GM23338 (cell line): ENCODE measurements at regions not wholly inside any gene's neighbourhood (a gene's known extent, or its start where the extent isn't known, plus 50 kb on each side); places are given as distances from the start of the nearest gene placed in this dataset.

Experiments
- ATAC-seq: fragments of 200-7000 bp; cut with Tn5 transposase; 3 replicates; pipeline ENCODE4 v1.9.1; 2020
- DNase-seq: peaks from one replicate; pipeline ENCODE4 v3.0.0-alpha.2; 2015; ENCODE audit warnings: low spot score
- H2AFZ ChIP-seq: fragments of 200-600 bp; sonication (generic); 2 replicates; pipeline ENCODE4 v1.8.0; 2016; ENCODE audit warnings: antibody characterized with exemption, mild to moderate bottlenecking, moderate library complexity
- H3F3A ChIP-seq: fragments of 200-600 bp; sonication (generic); replicated peaks from 2 replicates; pipeline ENCODE4 v1.8.0; 2017; ENCODE audit warnings: antibody characterized with exemption, mixed run types, low read depth
- H3K27ac ChIP-seq: fragments of 200-600 bp; sonication (generic); 2 replicates; pipeline ENCODE4 v1.6.1; 2016; ENCODE audit warnings: low read depth
- H3K27me3 ChIP-seq: fragments of 200-600 bp; sonication (generic); 2 replicates; pipeline ENCODE4 v1.8.0; 2016; ENCODE audit warnings: mild to moderate bottlenecking, mixed run types, moderate library complexity; ENCODE audit not compliant: insufficient read depth
- H3K36me3 ChIP-seq: fragments of 200-600 bp; sonication (generic); 2 replicates; pipeline ENCODE4 v1.8.0; 2016; ENCODE audit warnings: mild to moderate bottlenecking; ENCODE audit not compliant: insufficient read depth
- H3K4me1 ChIP-seq: fragments of 200-600 bp; sonication (generic); 2 replicates; pipeline ENCODE4 v1.8.0; 2016; ENCODE audit warnings: mild to moderate bottlenecking, moderate library complexity; ENCODE audit not compliant: insufficient read depth
- H3K4me2 ChIP-seq: fragments of 200-600 bp; sonication (generic); 2 replicates; pipeline ENCODE4 v1.7.1; 2017; ENCODE audit warnings: mixed run types
- H3K4me3 ChIP-seq: fragments of 200-600 bp; sonication (generic); 2 replicates; pipeline ENCODE4 v1.6.1; 2016; ENCODE audit warnings: mixed run types
- H3K79me2 ChIP-seq: fragments of 200-600 bp; sonication (generic); replicated peaks from 2 replicates; pipeline ENCODE4 v1.8.0; 2017; ENCODE audit warnings: mild to moderate bottlenecking; ENCODE audit not compliant: insufficient read depth
- H3K9me2 ChIP-seq: fragments of 200-600 bp; sonication (generic); 2 replicates; pipeline ENCODE4 v1.8.0; 2017; ENCODE audit not compliant: insufficient read depth
- H4K20me1 ChIP-seq: fragments of 200-600 bp; sonication (generic); replicated peaks from 2 replicates; pipeline ENCODE4 v1.8.0; 2017; ENCODE audit warnings: mild to moderate bottlenecking; ENCODE audit not compliant: insufficient read depth
- H3K27ac Mint-ChIP-seq: 2 replicates; pipeline ENCODE4 v1.8.0; 2020; ENCODE audit warnings: inconsistent platforms, mild to moderate bottlenecking, moderate library complexity, mixed read lengths
- H3K27me3 Mint-ChIP-seq: 3 replicates; pipeline ENCODE4 v1.8.0; 2022; ENCODE audit warnings: low read depth, mild to moderate bottlenecking, moderate library complexity, mixed read lengths, inconsistent platforms; ENCODE audit not compliant: insufficient read depth, poor library complexity
- H3K36me3 Mint-ChIP-seq: 3 replicates; pipeline ENCODE4 v1.8.0; 2021; ENCODE audit warnings: low read depth, mild to moderate bottlenecking, inconsistent platforms, moderate library complexity, mixed read lengths
- H3K4me1 Mint-ChIP-seq: 3 replicates; pipeline ENCODE4 v1.8.0; 2020; ENCODE audit warnings: mild to moderate bottlenecking, inconsistent platforms, mixed read lengths
- H3K4me3 Mint-ChIP-seq: 3 replicates; pipeline ENCODE4 v1.8.0; 2021; ENCODE audit warnings: moderate library complexity, mild to moderate bottlenecking, inconsistent platforms, mixed read lengths
- H3K9me3 Mint-ChIP-seq: 3 replicates; pipeline ENCODE4 v1.8.0; 2020; ENCODE audit warnings: moderate library complexity, mild to moderate bottlenecking, inconsistent platforms, mixed read lengths
- CREB1 ChIP-seq: fragments of 250-450 bp; sonication (Bioruptor Pico); IDR thresholded peaks from 2 replicates; pipeline ENCODE4 v1.5.0; 2020; ENCODE audit warnings: low read depth, mild to moderate bottlenecking, moderate library complexity
- EZH2 ChIP-seq: fragments of 200-600 bp; sonication (generic); IDR thresholded peaks from one replicate; pipeline ENCODE4 v1.8.0; 2017; ENCODE audit warnings: antibody characterized with exemption, mild to moderate bottlenecking, low read depth; ENCODE audit not compliant: unreplicated experiment
- EZH2phosphoT487 ChIP-seq: fragments of 200-600 bp; sonication (generic); IDR thresholded peaks from one replicate; pipeline ENCODE4 v1.8.1; 2018; ENCODE audit warnings: antibody characterized with exemption; ENCODE audit not compliant: unreplicated experiment
- JUNB ChIP-seq: IDR thresholded peaks from one replicate; pipeline ENCODE4 v1.6.1; 2016; ENCODE audit warnings: antibody characterized with exemption; ENCODE audit not compliant: unreplicated experiment
- NANOG ChIP-seq: IDR thresholded peaks from 2 replicates; pipeline ENCODE4 v1.6.1; 2016; ENCODE audit warnings: antibody characterized with exemption, borderline replicate concordance
- POLR2AphosphoS5 ChIP-seq: IDR thresholded peaks from 2 replicates; pipeline ENCODE4 v1.6.1; 2016; ENCODE audit warnings: antibody characterized with exemption, low read depth
- STAT1 ChIP-seq: IDR thresholded peaks from one replicate; pipeline ENCODE4 v1.6.1; 2016; ENCODE audit warnings: antibody characterized with exemption; ENCODE audit not compliant: unreplicated experiment
- ZNF114 ChIP-seq: fragments of 250-450 bp; sonication (Bioruptor Pico); IDR thresholded peaks from 2 replicates; pipeline ENCODE4 v1.5.0; 2020; ENCODE audit warnings: mild to moderate bottlenecking, moderate library complexity
- ZNF331 ChIP-seq: fragments of 250-450 bp; sonication (Bioruptor Pico); IDR thresholded peaks from 2 replicates; pipeline ENCODE4 v1.5.0; 2020; ENCODE audit warnings: low read depth, mild to moderate bottlenecking, moderate library complexity
- TF ChIP-seq, protein P1 (sequence below): fragments of 250-450 bp; sonication (Bioruptor Pico); IDR thresholded peaks from 2 replicates; pipeline ENCODE4 v1.5.0; 2020; ENCODE audit warnings: mild to moderate bottlenecking, moderate library complexity
- TF ChIP-seq, protein P2 (sequence below): IDR thresholded peaks from 2 replicates; pipeline ENCODE4 v1.6.1; 2016; ENCODE audit warnings: antibody characterized with exemption
- TF ChIP-seq, protein P3 (sequence below): IDR thresholded peaks from one replicate; pipeline ENCODE4 v1.6.1; 2018; ENCODE audit warnings: antibody characterized with exemption; ENCODE audit not compliant: unreplicated experiment

DNA sequence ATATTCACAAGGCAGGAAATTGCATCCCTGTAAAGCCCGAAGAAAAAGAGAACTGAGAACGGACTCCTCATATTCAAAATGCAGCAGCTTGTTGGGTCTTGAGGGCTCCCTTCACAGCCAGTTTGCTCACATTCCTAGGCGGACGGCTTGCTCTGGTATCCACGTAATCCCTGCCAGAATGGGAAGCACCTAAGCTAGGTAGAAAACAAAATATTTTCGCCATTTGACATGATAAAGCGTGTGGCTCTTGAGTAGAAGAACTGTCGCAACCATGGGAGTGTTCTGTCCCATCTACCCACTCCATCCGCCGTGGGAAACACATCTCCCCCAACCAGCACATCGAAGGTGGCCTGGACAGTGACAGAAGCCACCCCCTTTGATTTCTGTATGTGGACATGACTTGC is 183.1 kb downstream of the GAS1 start:
- no peak overlapping the region for H3K27ac ChIP-seq
- DNase-seq (no peak), ATAC-seq (no peak)
- no peak overlapping the region for H3K4me3 ChIP-seq
- no peaks in the 10 kb centered on the region for H3K9me2 ChIP-seq
- H3K27me3 ChIP-seq = no peaks in the 10 kb centered on the region
- H2AFZ ChIP-seq = no peak overlapping the region
- H3K36me3 ChIP-seq = no peaks in the 10 kb centered on the region
- Mint-ChIP-seq H3K4me1 (peaks cover 9% of the 10 kb centered on the region; the same call in 2 of the 3 replicates), H3K9me3 (no peaks in the 10 kb centered on the region), H3K27me3 (peaks cover 5% of the 10 kb centered on the region), H3K36me3 (no peaks in the 10 kb centered on the region), H3K27ac (no peak overlapping the region), H3K4me3 (no peak overlapping the region)
- H3K79me2 ChIP-seq = no peaks in the 10 kb centered on the region
- no peaks in the 10 kb centered on the region for H4K20me1 ChIP-seq
- no peak for TF ChIP-seq NANOG
- TF ChIP-seq EZH2phosphoT487 = no peak
- TF ChIP-seq ZNF331 (CRISPR knock-in tag) = no peak
- no peak for TF ChIP-seq ZNF114 (CRISPR knock-in tag)
- H3F3A ChIP-seq = no peaks in the 10 kb centered on the region
- no peak overlapping the region for H3K4me2 ChIP-seq
- no peaks in the 10 kb centered on the region for H3K4me1 ChIP-seq

DNA sequence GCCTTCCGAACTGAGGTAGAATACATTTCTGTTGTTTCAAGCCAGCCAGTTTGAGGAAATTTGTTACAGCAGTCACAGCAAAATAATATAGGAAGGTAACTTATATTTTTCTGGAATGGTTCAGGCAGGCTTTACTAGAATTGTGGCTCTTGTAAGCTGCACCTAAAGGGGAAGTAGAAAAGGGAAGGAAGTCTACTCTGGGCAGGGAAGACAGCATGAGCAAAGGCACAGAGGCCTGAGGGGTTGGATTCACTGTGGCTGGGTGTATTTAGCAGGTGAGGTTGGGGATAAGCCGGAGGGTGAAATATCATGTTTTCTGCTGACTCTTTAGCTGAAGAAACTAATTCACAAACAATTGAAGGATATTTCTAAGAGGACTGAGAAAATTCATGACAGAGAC is 183.5 kb downstream of the GAS1 start:
- H3K9me3 Mint-ChIP-seq = no peaks in the 10 kb centered on the region
- no peak for DNase-seq
- H3K4me1 ChIP-seq = no peaks in the 10 kb centered on the region
- H3K9me2 ChIP-seq = no peaks in the 10 kb centered on the region
- no peaks in the 10 kb centered on the region for H3K36me3 ChIP-seq
- no peaks in the 10 kb centered on the region for H4K20me1 ChIP-seq
- ATAC-seq = no peak
- H3K4me1 Mint-ChIP-seq = peaks cover 10% of the 10 kb centered on the region; the same call in 2 of the 3 replicates
- H3K4me3 Mint-ChIP-seq = no peak overlapping the region
- no peaks in the 10 kb centered on the region for H3K79me2 ChIP-seq
- H3K4me3 ChIP-seq = no peak overlapping the region
- no peaks in the 10 kb centered on the region for H3K36me3 Mint-ChIP-seq
- H3K27ac ChIP-seq = no peak overlapping the region
- no peak overlapping the region for H3K4me2 ChIP-seq
- no peak overlapping the region for H3K27ac Mint-ChIP-seq
- no peaks in the 10 kb centered on the region for H3K27me3 ChIP-seq
- H3K27me3 Mint-ChIP-seq = peaks cover 7% of the 10 kb centered on the region
- no peak overlapping the region for H2AFZ ChIP-seq
- H3F3A ChIP-seq = no peaks in the 10 kb centered on the region
- no peak for TF ChIP-seq JUNB
- no peak for TF ChIP-seq EZH2
- TF ChIP-seq, protein P1, sequence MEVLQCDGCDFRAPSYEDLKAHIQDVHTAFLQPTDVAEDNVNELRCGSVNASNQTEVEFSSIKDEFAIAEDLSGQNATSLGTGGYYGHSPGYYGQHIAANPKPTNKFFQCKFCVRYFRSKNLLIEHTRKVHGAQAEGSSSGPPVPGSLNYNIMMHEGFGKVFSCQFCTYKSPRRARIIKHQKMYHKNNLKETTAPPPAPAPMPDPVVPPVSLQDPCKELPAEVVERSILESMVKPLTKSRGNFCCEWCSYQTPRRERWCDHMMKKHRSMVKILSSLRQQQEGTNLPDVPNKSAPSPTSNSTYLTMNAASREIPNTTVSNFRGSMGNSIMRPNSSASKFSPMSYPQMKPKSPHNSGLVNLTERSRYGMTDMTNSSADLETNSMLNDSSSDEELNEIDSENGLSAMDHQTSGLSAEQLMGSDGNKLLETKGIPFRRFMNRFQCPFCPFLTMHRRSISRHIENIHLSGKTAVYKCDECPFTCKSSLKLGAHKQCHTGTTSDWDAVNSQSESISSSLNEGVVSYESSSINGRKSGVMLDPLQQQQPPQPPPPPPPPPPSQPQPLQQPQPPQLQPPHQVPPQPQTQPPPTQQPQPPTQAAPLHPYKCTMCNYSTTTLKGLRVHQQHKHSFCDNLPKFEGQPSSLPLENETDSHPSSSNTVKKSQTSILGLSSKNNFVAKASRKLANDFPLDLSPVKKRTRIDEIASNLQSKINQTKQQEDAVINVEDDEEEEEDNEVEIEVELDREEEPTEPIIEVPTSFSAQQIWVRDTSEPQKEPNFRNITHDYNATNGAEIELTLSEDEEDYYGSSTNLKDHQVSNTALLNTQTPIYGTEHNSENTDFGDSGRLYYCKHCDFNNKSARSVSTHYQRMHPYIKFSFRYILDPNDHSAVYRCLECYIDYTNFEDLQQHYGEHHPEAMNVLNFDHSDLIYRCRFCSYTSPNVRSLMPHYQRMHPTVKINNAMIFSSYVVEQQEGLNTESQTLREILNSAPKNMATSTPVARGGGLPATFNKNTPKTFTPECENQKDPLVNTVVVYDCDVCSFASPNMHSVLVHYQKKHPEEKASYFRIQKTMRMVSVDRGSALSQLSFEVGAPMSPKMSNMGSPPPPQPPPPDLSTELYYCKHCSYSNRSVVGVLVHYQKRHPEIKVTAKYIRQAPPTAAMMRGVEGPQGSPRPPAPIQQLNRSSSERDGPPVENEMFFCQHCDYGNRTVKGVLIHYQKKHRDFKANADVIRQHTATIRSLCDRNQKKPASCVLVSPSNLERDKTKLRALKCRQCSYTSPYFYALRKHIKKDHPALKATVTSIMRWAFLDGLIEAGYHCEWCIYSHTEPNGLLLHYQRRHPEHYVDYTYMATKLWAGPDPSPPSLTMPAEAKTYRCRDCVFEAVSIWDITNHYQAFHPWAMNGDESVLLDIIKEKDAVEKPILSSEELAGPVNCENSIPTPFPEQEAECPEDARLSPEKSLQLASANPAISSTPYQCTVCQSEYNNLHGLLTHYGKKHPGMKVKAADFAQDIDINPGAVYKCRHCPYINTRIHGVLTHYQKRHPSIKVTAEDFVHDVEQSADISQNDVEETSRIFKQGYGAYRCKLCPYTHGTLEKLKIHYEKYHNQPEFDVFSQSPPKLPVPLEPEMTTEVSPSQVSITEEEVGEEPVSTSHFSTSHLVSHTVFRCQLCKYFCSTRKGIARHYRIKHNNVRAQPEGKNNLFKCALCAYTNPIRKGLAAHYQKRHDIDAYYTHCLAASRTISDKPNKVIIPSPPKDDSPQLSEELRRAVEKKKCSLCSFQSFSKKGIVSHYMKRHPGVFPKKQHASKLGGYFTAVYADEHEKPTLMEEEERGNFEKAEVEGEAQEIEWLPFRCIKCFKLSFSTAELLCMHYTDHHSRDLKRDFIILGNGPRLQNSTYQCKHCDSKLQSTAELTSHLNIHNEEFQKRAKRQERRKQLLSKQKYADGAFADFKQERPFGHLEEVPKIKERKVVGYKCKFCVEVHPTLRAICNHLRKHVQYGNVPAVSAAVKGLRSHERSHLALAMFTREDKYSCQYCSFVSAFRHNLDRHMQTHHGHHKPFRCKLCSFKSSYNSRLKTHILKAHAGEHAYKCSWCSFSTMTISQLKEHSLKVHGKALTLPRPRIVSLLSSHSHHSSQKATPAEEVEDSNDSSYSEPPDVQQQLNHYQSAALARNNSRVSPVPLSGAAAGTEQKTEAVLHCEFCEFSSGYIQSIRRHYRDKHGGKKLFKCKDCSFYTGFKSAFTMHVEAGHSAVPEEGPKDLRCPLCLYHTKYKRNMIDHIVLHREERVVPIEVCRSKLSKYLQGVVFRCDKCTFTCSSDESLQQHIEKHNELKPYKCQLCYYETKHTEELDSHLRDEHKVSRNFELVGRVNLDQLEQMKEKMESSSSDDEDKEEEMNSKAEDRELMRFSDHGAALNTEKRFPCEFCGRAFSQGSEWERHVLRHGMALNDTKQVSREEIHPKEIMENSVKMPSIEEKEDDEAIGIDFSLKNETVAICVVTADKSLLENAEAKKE = no peak
- TF ChIP-seq ZNF114 (CRISPR knock-in tag) = no peak
- no peak for TF ChIP-seq POLR2AphosphoS5
- TF ChIP-seq STAT1 = no peak
- TF ChIP-seq CREB1 (CRISPR knock-in tag) = no peak
- TF ChIP-seq, protein P2, sequence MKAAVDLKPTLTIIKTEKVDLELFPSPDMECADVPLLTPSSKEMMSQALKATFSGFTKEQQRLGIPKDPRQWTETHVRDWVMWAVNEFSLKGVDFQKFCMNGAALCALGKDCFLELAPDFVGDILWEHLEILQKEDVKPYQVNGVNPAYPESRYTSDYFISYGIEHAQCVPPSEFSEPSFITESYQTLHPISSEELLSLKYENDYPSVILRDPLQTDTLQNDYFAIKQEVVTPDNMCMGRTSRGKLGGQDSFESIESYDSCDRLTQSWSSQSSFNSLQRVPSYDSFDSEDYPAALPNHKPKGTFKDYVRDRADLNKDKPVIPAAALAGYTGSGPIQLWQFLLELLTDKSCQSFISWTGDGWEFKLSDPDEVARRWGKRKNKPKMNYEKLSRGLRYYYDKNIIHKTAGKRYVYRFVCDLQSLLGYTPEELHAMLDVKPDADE = no peak
- TF ChIP-seq NANOG = no peak
- TF ChIP-seq, protein P3, sequence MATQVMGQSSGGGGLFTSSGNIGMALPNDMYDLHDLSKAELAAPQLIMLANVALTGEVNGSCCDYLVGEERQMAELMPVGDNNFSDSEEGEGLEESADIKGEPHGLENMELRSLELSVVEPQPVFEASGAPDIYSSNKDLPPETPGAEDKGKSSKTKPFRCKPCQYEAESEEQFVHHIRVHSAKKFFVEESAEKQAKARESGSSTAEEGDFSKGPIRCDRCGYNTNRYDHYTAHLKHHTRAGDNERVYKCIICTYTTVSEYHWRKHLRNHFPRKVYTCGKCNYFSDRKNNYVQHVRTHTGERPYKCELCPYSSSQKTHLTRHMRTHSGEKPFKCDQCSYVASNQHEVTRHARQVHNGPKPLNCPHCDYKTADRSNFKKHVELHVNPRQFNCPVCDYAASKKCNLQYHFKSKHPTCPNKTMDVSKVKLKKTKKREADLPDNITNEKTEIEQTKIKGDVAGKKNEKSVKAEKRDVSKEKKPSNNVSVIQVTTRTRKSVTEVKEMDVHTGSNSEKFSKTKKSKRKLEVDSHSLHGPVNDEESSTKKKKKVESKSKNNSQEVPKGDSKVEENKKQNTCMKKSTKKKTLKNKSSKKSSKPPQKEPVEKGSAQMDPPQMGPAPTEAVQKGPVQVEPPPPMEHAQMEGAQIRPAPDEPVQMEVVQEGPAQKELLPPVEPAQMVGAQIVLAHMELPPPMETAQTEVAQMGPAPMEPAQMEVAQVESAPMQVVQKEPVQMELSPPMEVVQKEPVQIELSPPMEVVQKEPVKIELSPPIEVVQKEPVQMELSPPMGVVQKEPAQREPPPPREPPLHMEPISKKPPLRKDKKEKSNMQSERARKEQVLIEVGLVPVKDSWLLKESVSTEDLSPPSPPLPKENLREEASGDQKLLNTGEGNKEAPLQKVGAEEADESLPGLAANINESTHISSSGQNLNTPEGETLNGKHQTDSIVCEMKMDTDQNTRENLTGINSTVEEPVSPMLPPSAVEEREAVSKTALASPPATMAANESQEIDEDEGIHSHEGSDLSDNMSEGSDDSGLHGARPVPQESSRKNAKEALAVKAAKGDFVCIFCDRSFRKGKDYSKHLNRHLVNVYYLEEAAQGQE = no peak
- no peak for TF ChIP-seq EZH2phosphoT487
